A549 (cell line): ENCODE measurements at regions not wholly inside any gene's neighbourhood (a gene's known extent, or its start where the extent isn't known, plus 50 kb on each side); places are given as distances from the start of the nearest gene placed in this dataset.

Source experiments
- CTCF ChIP-seq: fragments of >200 bp; sonication (Bioruptor Twin); formaldehyde crosslinking; IDR thresholded peaks from 3 replicates; pipeline ENCODE4 v1.5.1; 2016
- E2F6 ChIP-seq: IDR thresholded peaks from 2 replicates; pipeline ENCODE4 v1.6.1; 2012; ENCODE audit warnings: low read depth, borderline replicate concordance
- EP300 ChIP-seq, 2 experiments: fragments of >200 bp; sonication (Bioruptor Twin); formaldehyde crosslinking; IDR thresholded peaks; 2 replicates in 1 of 2; 3 replicates in 1 of 2; pipeline ENCODE4 v1.6.1; 2016 to 2017
- ESRRA ChIP-seq: fragments of 150-350 bp; IDR thresholded peaks from 2 replicates; pipeline ENCODE4 v1.6.1; 2014; ENCODE audit warnings: mild to moderate bottlenecking, low read length, borderline replicate concordance
- HMGXB4 ChIP-seq: fragments of 250-450 bp; sonication (Bioruptor Pico); IDR thresholded peaks from 2 replicates; pipeline ENCODE4 v1.5.0; 2021; ENCODE audit warnings: mild to moderate bottlenecking, moderate library complexity, borderline replicate concordance
- MAFK ChIP-seq: fragments of 450-650 bp; IDR thresholded peaks from 2 replicates; pipeline ENCODE4 v1.6.1; 2014; ENCODE audit not compliant: partially characterized antibody
- NR3C1 ChIP-seq: fragments of >200 bp; sonication (Bioruptor Twin); formaldehyde crosslinking; IDR thresholded peaks from 3 replicates; pipeline ENCODE4 v1.6.1; 2017
- POLR2A ChIP-seq: IDR thresholded peaks from 2 replicates; pipeline ENCODE4 v1.6.1; 2012; ENCODE audit warnings: mild to moderate bottlenecking, low read length
- REST ChIP-seq: fragments of 200-600 bp; sonication (generic); IDR thresholded peaks from 2 replicates; pipeline ENCODE4 v1.6.1; 2016; ENCODE audit warnings: antibody characterized with exemption, mild to moderate bottlenecking, moderate library complexity

GRCh38 chr10:2974083-2974482 lies 93.3 kb upstream of the PFKP start:
- TF ChIP-seq CTCF (no peak), E2F6 (no peak), NR3C1 (no peak), MAFK (no peak), POLR2A (no peak), EP300 (IDR thresholded peaks at IDR 0.05) (no peak), REST (no peak), ESRRA (no peak), HMGXB4 (CRISPR knock-in tag) (no peak)
